ENCODE measurements at regions not wholly inside any gene's neighbourhood (a gene's known extent, or its start where the extent isn't known, plus 50 kb on each side); places are given as distances from the start of the nearest gene placed in this dataset.

DNA sequence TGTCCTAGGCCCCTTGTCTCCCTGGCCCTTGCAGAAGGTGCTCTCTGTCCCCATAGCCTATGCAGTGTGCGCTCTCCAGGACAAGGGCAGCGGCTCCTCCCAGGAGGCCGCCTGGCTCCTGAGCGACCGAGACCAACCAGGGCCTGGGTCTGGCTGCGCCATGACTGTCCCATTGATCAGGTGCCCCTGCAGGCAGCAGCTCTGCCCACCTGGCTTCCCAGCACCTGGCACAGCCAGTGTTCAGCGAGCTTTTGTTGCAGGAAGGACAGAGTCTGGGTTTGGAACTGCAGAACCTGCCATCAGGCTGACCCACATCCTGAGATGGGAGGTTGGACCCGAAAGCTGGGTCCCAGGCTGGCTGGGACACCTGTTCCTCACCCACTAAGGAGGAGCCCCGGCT is 1001.1 kb downstream of the BRD1 start:
- Histone ChIP-seq H3K79me1 (ENCODE audit: low read depth in 1 of 2, low read length in 2 of 2) (no peaks in the 10 kb centered on the region), H3K36me3 (ENCODE audit: control insufficient read depth, insufficient read depth, low read length) (no peaks in the 10 kb centered on the region), H3K27ac (ENCODE audit: insufficient read depth, low read length) (no peak overlapping the region), H3K4me1 (ENCODE audit: control insufficient read depth, insufficient read depth, low read length) (no peaks in the 10 kb centered on the region), H3K4ac (ENCODE audit: low read depth, low read length) (no peak overlapping the region), H4K20me1 (ENCODE audit: insufficient read depth, low read length) (no peaks in the 10 kb centered on the region), H4K5ac (ENCODE audit: low read depth, low read length) (no peak overlapping the region), H3K9ac (ENCODE audit: low read depth, low read length) (no peak overlapping the region), H2AK5ac (ENCODE audit: low read depth, low read length) (no peak overlapping the region), H3K9me1 (ENCODE audit: insufficient read depth, low read length) (no peaks in the 10 kb centered on the region), H4K8ac (ENCODE audit: low read depth in 2 of 2, low read length in 2 of 2) (no peak overlapping the region), H2AK9ac (replicated peaks; ENCODE audit: low read depth, low read length, poor library complexity) (no peak overlapping the region), H2BK120ac (ENCODE audit: low read depth, low read length) (no peak overlapping the region), H3K9me3 (ENCODE audit: control insufficient read depth, insufficient read depth, low read length) (peaks cover 62% of the 10 kb centered on the region), H2BK5ac (ENCODE audit: low read depth, low read length, poor library complexity, severe bottlenecking) (no peak overlapping the region), H4K91ac (ENCODE audit: insufficient read depth, low read depth, low read length) (no peak overlapping the region), H2BK20ac (ENCODE audit: low read depth, low read length) (no peak overlapping the region), H2BK15ac (ENCODE audit: low read depth, low read length) (no peak overlapping the region), H3K4me2 (ENCODE audit: low read depth, low read length) (no peak overlapping the region), H3K56ac (ENCODE audit: extremely low read depth, insufficient read depth, low read length) (no peak overlapping the region), H3K14ac (replicated peaks; ENCODE audit: low read depth, low read length) (no peak overlapping the region), H3K23ac (ENCODE audit: low read depth, low read length) (no peak overlapping the region), H3K27me3 (ENCODE audit: control insufficient read depth, insufficient read depth, low read length) (no peaks in the 10 kb centered on the region), H3K18ac (ENCODE audit: low read depth, low read length) (no peak overlapping the region), H3K4me3 (ENCODE audit: insufficient read depth, low read depth, low read length) (no peak overlapping the region), H2AFZ (replicated peaks; ENCODE audit: low read length, poor library complexity) (no peak overlapping the region)
- CTCF ChIA-PET, result no interaction called here
- in situ Hi-C loops (cut with MboI; ENCODE audit: low sequenced_read_pairs) (no loop called here), intact Hi-C loops (cut with micrococcal nuclease) (no loop called here), dilution Hi-C loops (cut with HindIII; ENCODE audit: low sequenced_read_pairs, unreplicated experiment) (no loop called here)
- POLR2A ChIA-PET (ENCODE audit: unreplicated experiment), result no interaction called here
- no CpG with 5 or more reads among the region's 9 CpGs for WGBS, 2 experiments (ENCODE audit: extremely low coverage in 2 of 2, insufficient read length in 1 of 2)
- DNase-seq, result no peak
- ATAC-seq (ENCODE audit: low read depth), result no peak
- BruUV-seq (replicated peaks), result no TSS peak
- no peak for TF ChIP-seq NFE2L2 (IDR thresholded peaks at IDR 0.05; ENCODE audit: low read depth, low read length)
- TF ChIP-seq, protein P1, sequence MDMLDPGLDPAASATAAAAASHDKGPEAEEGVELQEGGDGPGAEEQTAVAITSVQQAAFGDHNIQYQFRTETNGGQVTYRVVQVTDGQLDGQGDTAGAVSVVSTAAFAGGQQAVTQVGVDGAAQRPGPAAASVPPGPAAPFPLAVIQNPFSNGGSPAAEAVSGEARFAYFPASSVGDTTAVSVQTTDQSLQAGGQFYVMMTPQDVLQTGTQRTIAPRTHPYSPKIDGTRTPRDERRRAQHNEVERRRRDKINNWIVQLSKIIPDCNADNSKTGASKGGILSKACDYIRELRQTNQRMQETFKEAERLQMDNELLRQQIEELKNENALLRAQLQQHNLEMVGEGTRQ (IDR thresholded peaks at IDR 0.05; ENCODE audit: low read depth, low read length), result no peak
- no peak for TF ChIP-seq MAFK (IDR thresholded peaks at IDR 0.05; ENCODE audit: low read depth, low read length)
- TF ChIP-seq, protein P2, sequence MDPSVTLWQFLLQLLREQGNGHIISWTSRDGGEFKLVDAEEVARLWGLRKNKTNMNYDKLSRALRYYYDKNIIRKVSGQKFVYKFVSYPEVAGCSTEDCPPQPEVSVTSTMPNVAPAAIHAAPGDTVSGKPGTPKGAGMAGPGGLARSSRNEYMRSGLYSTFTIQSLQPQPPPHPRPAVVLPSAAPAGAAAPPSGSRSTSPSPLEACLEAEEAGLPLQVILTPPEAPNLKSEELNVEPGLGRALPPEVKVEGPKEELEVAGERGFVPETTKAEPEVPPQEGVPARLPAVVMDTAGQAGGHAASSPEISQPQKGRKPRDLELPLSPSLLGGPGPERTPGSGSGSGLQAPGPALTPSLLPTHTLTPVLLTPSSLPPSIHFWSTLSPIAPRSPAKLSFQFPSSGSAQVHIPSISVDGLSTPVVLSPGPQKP (IDR thresholded peaks at IDR 0.05; ENCODE audit: borderline replicate concordance, low read depth, low read length), result no peak
- no peak for TF ChIP-seq CHD1 (IDR thresholded peaks at IDR 0.05; ENCODE audit: low read depth, low read length)
- TF ChIP-seq, protein P3, sequence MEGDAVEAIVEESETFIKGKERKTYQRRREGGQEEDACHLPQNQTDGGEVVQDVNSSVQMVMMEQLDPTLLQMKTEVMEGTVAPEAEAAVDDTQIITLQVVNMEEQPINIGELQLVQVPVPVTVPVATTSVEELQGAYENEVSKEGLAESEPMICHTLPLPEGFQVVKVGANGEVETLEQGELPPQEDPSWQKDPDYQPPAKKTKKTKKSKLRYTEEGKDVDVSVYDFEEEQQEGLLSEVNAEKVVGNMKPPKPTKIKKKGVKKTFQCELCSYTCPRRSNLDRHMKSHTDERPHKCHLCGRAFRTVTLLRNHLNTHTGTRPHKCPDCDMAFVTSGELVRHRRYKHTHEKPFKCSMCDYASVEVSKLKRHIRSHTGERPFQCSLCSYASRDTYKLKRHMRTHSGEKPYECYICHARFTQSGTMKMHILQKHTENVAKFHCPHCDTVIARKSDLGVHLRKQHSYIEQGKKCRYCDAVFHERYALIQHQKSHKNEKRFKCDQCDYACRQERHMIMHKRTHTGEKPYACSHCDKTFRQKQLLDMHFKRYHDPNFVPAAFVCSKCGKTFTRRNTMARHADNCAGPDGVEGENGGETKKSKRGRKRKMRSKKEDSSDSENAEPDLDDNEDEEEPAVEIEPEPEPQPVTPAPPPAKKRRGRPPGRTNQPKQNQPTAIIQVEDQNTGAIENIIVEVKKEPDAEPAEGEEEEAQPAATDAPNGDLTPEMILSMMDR (conservative IDR thresholded peaks at IDR 0.05; ENCODE audit: low read depth, low read length), result no peak
- no peak for TF ChIP-seq RFX5 (IDR thresholded peaks at IDR 0.05; ENCODE audit: low read depth, low read length)
- TF ChIP-seq CEBPB (IDR thresholded peaks at IDR 0.05; ENCODE audit: low read depth, low read length), result no peak
- TF ChIP-seq MXI1 (IDR thresholded peaks at IDR 0.05; ENCODE audit: borderline replicate concordance, low read depth, low read length), result no peak
- TF ChIP-seq FOS (IDR thresholded peaks at IDR 0.05; ENCODE audit: low read depth, low read length), result no peak

Measured in IMR-90 (cell line).